H1 (cell line): ENCODE measurements at regions not wholly inside any gene's neighbourhood (a gene's known extent, or its start where the extent isn't known, plus 50 kb on each side); places are given as distances from the start of the nearest gene placed in this dataset.

Experiments used
- CHD2 ChIP-seq: IDR thresholded peaks from 2 replicates; pipeline ENCODE4 v1.6.1; 2012; ENCODE audit warnings: low read length, improper control_type of control experiment
- CREB1 ChIP-seq: IDR thresholded peaks from 2 replicates; pipeline ENCODE4 v1.6.1; 2012; ENCODE audit warnings: inconsistent platforms
- CTCF ChIP-seq, 3 experiments: IDR thresholded peaks; 1 replicate in 2 of 3; 2 replicates in 1 of 3; pipeline versions ENCODE4 v1.5.1 to v1.6.1; 2011; ENCODE audit warnings: low read length in 3 of 3, mild to moderate bottlenecking in 3 of 3, inconsistent platforms in 2 of 3, low read depth in 1 of 3, moderate library complexity in 1 of 3; ENCODE audit not compliant: insufficient read depth in 1 of 3; ENCODE audit errors: control extremely low read depth in 1 of 3
- EP300 ChIP-seq, 2 experiments: IDR thresholded peaks; 1 replicate in 1 of 2; 2 replicates in 1 of 2; pipeline ENCODE4 v1.6.1; 2011 to 2012; ENCODE audit warnings: low read depth in 2 of 2, low read length in 2 of 2, mild to moderate bottlenecking in 2 of 2, borderline replicate concordance in 1 of 2, inconsistent platforms in 1 of 2, moderate library complexity in 1 of 2
- KDM5A ChIP-seq: fragments of 200-600 bp; IDR thresholded peaks from 2 replicates; pipeline ENCODE4 v1.7.1; 2012; ENCODE audit warnings: mild to moderate bottlenecking, low read length, inconsistent platforms, mixed read lengths
- MAX ChIP-seq: IDR thresholded peaks from 2 replicates; pipeline ENCODE4 v1.6.1; 2012; ENCODE audit warnings: inconsistent platforms
- POLR2A ChIP-seq, 2 experiments: IDR thresholded peaks; 1 replicate in 1 of 2; 2 replicates in 1 of 2; pipeline ENCODE4 v1.6.1; 2011; ENCODE audit warnings: low read depth in 2 of 2, low read length in 2 of 2, mild to moderate bottlenecking in 2 of 2; ENCODE audit errors: control extremely low read depth in 1 of 2
- RFX5 ChIP-seq: IDR thresholded peaks from 2 replicates; pipeline ENCODE4 v1.6.1; 2011; ENCODE audit warnings: low read depth, low read length, improper control_type of control experiment, borderline replicate concordance
- TAF1 ChIP-seq: IDR thresholded peaks from 2 replicates; pipeline ENCODE4 v1.6.1; 2011; ENCODE audit warnings: mild to moderate bottlenecking, low read depth, low read length
- YY1 ChIP-seq: IDR thresholded peaks from 2 replicates; pipeline ENCODE4 v1.6.1; 2011; ENCODE audit warnings: low read depth, mild to moderate bottlenecking, low read length

- TF ChIP-seq POLR2A (IDR thresholded peaks at IDR 0.05; ENCODE audit: control extremely low read depth in 1 of 2, low read depth in 2 of 2, low read length in 2 of 2) (no peak), CTCF (IDR thresholded peaks at IDR 0.05; ENCODE audit: control extremely low read depth in 1 of 3, insufficient read depth in 1 of 3, low read depth in 1 of 3, low read length in 3 of 3) (no peak), CREB1 (no peak), KDM5A (no peak), YY1 (no peak), EP300 (IDR thresholded peaks at IDR 0.05; ENCODE audit: borderline replicate concordance in 1 of 2, low read depth in 2 of 2, low read length in 2 of 2) (no peak), CHD2 (no peak), MAX (no peak), TAF1 (no peak), RFX5 (no peak)
Observed at GRCh38 chr3:163812006-163812405, 1266.3 kb downstream of the SI start.
